Prostate gland (tissue), 2 donors: ENCODE measurements at regions not wholly inside any gene's neighbourhood (a gene's known extent, or its start where the extent isn't known, plus 50 kb on each side); places are given as distances from the start of the nearest gene placed in this dataset.

Source experiments
- POLR2A ChIP-seq: fragments of 450-650 bp; IDR thresholded peaks from one replicate; pipeline ENCODE4 v1.6.1; 2016; ENCODE audit warnings: antibody characterized with exemption, mild to moderate bottlenecking
- POLR2AphosphoS5 ChIP-seq: sonication (generic); formaldehyde crosslinking; IDR thresholded peaks from one replicate; pipeline ENCODE4 v1.6.1; 2017; ENCODE audit warnings: antibody characterized with exemption
- TF ChIP-seq, protein P1 (sequence below), 4 experiments: fragments of 200-600 bp in 2 of 4; fragments of 450-650 bp in 2 of 4; sonication (generic) in 2 of 4; IDR thresholded peaks; 1 replicate in 3 of 4; 2 replicates in 1 of 4; pipeline ENCODE4 v1.5.1; 2016 to 2019; ENCODE audit warnings: antibody characterized with exemption in 4 of 4, mild to moderate bottlenecking in 2 of 4, moderate library complexity in 2 of 4

GRCh38 chr21:35624901-35625300 is 435.4 kb downstream of the SETD4 start:
- TF ChIP-seq, protein P1, sequence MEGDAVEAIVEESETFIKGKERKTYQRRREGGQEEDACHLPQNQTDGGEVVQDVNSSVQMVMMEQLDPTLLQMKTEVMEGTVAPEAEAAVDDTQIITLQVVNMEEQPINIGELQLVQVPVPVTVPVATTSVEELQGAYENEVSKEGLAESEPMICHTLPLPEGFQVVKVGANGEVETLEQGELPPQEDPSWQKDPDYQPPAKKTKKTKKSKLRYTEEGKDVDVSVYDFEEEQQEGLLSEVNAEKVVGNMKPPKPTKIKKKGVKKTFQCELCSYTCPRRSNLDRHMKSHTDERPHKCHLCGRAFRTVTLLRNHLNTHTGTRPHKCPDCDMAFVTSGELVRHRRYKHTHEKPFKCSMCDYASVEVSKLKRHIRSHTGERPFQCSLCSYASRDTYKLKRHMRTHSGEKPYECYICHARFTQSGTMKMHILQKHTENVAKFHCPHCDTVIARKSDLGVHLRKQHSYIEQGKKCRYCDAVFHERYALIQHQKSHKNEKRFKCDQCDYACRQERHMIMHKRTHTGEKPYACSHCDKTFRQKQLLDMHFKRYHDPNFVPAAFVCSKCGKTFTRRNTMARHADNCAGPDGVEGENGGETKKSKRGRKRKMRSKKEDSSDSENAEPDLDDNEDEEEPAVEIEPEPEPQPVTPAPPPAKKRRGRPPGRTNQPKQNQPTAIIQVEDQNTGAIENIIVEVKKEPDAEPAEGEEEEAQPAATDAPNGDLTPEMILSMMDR (IDR thresholded peaks at IDR 0.05), result no peak
- TF ChIP-seq POLR2A (no peak), POLR2AphosphoS5 (no peak)
